LNCAP (cell line): ENCODE measurements at regions not wholly inside any gene's neighbourhood (a gene's known extent, or its start where the extent isn't known, plus 50 kb on each side); places are given as distances from the start of the nearest gene placed in this dataset.

Experiments used
- CTCF ChIP-seq: fragments of 450-650 bp; IDR thresholded peaks from 2 replicates; pipeline ENCODE4 v1.5.1; 2017; ENCODE audit warnings: mild to moderate bottlenecking

- no peak for TF ChIP-seq CTCF
Measured at GRCh38 chrX:110563282-110563681, 204.6 kb downstream of the RTL9 start.

GRCh38 chrX:110568441-110568840 is 209.8 kb downstream of the RTL9 start:
- no peak for TF ChIP-seq CTCF

GRCh38 chrX:110569506-110569905 is 210.9 kb downstream of the RTL9 start:
- no peak for TF ChIP-seq CTCF

- no peak for TF ChIP-seq CTCF
Measured at GRCh38 chrX:110578270-110578669, 217.3 kb downstream of the CHRDL1 start.

GRCh38 chrX:110584083-110584482 is 211.5 kb downstream of the CHRDL1 start:
- no peak for TF ChIP-seq CTCF

- no peak for TF ChIP-seq CTCF
Measured at GRCh38 chrX:110588164-110588563, 207.5 kb downstream of the CHRDL1 start.

- no peak for TF ChIP-seq CTCF
Measured at GRCh38 chrX:110588853-110589252, 206.8 kb downstream of the CHRDL1 start.

- no peak for TF ChIP-seq CTCF
Measured at GRCh38 chrX:110600745-110601310, 194.8 kb downstream of the CHRDL1 start.
